Mesodermal cell (in vitro differentiated cells): ENCODE measurements at regions not wholly inside any gene's neighbourhood (a gene's known extent, or its start where the extent isn't known, plus 50 kb on each side); places are given as distances from the start of the nearest gene placed in this dataset.

Experiments
- H3K27ac ChIP-seq: 2 replicates; pipeline ENCODE4 v1.7.0; 2013; ENCODE audit warnings: mild to moderate bottlenecking, low read depth, low read length, moderate library complexity; ENCODE audit not compliant: severe bottlenecking
- H3K36me3 ChIP-seq: 2 replicates; pipeline ENCODE4 v1.7.1; 2013; ENCODE audit warnings: mild to moderate bottlenecking, low read length, moderate library complexity; ENCODE audit not compliant: control insufficient read depth, insufficient read depth
- H3K4me1 ChIP-seq: one replicate; pipeline ENCODE4 v1.7.1; 2013; ENCODE audit warnings: mild to moderate bottlenecking, low read length; ENCODE audit not compliant: insufficient read depth, control insufficient read depth, poor library complexity, severe bottlenecking
- H3K4me3 ChIP-seq: 2 replicates; pipeline ENCODE4 v1.7.0; 2013; ENCODE audit warnings: low read length, control low read depth, mild to moderate bottlenecking; ENCODE audit not compliant: insufficient read depth, poor library complexity, severe bottlenecking; ENCODE audit errors: extremely low read depth
- H3K9me3 ChIP-seq: 2 replicates; pipeline ENCODE4 v1.7.1; 2013; ENCODE audit warnings: mild to moderate bottlenecking, low read length, moderate library complexity; ENCODE audit not compliant: control insufficient read depth
- WGBS, 2 experiments: methylation state at CpG; one replicate each; pipeline ENCODE4 v1.1.5; 2013; ENCODE audit warnings: missing lambda C conversion rate in 2 of 2; ENCODE audit not compliant: insufficient coverage in 2 of 2; 5-methylcytosine and 5-hydroxymethylcytosine counted together

- H3K4me3 ChIP-seq: no peak overlapping the region
- no peak overlapping the region for H3K27ac ChIP-seq
- H3K9me3 ChIP-seq: no peaks in the 10 kb centered on the region
- no peaks in the 10 kb centered on the region for H3K4me1 ChIP-seq
- 78 to 91% methylated on average over 2 of the region's 3 CpGs for WGBS, 2 experiments
- no peaks in the 10 kb centered on the region for H3K36me3 ChIP-seq
Observed at GRCh38 chr13:47454986-47455385, 546.1 kb downstream of the SUCLA2 start.

DNA sequence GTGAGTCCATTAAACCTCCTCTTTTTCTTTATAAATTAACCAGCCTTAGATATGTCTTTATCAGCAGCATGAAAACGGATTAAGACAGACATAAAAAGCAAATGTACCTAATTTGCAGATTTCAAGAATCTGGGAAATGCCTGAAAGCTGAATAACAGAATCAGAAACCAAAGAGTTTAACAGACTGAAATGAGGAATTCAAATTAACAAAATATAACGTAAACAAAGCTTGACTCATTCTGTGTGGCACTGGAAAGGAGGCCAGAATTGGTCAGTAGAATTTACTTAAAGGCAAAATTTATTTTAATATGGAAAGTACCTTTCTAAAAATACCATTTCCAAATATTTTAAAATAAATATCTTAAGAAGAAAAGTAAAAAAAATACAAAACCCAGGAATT, 540.6 kb upstream of the HTR2A start:
- H3K4me1 ChIP-seq: no peaks in the 10 kb centered on the region
- no peaks in the 10 kb centered on the region for H3K36me3 ChIP-seq
- no peaks in the 10 kb centered on the region for H3K9me3 ChIP-seq
- WGBS, 2 experiments: 100% methylated on average over 1 of the region's 2 CpGs; no CpG with 5 or more reads in 1 of the 2 experiments
- H3K27ac ChIP-seq: no peak overlapping the region
- no peak overlapping the region for H3K4me3 ChIP-seq

- Histone ChIP-seq H3K4me1 (no peaks in the 10 kb centered on the region), H3K9me3 (no peaks in the 10 kb centered on the region), H3K36me3 (no peaks in the 10 kb centered on the region), H3K4me3 (no peak overlapping the region), H3K27ac (no peak overlapping the region)
- WGBS, 2 experiments: no CpG with 5 or more reads among the region's 2 CpGs
Observed at GRCh38 chr13:47433461-47434005, 536.7 kb upstream of the HTR2A start.

- Histone ChIP-seq H3K9me3 (no peaks in the 10 kb centered on the region), H3K4me3 (no peak overlapping the region), H3K27ac (no peak overlapping the region), H3K36me3 (no peaks in the 10 kb centered on the region), H3K4me1 (no peaks in the 10 kb centered on the region)
- no CpG with 5 or more reads among the region's 3 CpGs for WGBS, 2 experiments
Observed at GRCh38 chr13:47426126-47426849, 529.4 kb upstream of the HTR2A start.

DNA sequence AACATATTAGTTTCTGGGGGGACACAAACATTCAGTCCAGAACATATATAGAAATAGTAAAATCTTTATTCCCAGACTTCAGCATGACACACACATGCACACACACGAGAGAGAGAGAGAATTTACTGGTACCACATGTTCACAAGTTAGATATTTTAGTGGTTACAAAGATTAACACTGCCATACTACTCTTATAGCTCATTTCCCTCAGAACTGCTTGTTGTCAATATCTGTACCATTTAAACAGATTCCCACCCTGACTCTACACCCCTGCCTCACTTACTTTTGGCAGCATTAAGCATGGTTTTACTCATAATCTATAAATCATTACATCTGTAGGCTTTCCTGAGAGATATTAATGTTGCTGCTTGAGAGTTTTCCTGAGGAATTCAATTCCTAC, 524.7 kb upstream of the HTR2A start:
- Histone ChIP-seq H3K4me1 (peaks cover 17% of the 10 kb centered on the region), H3K9me3 (no peaks in the 10 kb centered on the region), H3K4me3 (no peak overlapping the region), H3K27ac (no peak overlapping the region), H3K36me3 (no peaks in the 10 kb centered on the region)
- WGBS, 2 experiments: no CpG with 5 or more reads among the region's 1 CpG

- Histone ChIP-seq H3K4me3 (no peak overlapping the region), H3K4me1 (peaks cover 17% of the 10 kb centered on the region), H3K27ac (peak overlapping the region; percentile 75), H3K36me3 (no peaks in the 10 kb centered on the region), H3K9me3 (no peaks in the 10 kb centered on the region)
- 100% methylated on average over 1 of the region's 1 CpG for WGBS, 2 experiments
Observed at GRCh38 chr13:47420568-47420967, 523.7 kb upstream of the HTR2A start.

DNA sequence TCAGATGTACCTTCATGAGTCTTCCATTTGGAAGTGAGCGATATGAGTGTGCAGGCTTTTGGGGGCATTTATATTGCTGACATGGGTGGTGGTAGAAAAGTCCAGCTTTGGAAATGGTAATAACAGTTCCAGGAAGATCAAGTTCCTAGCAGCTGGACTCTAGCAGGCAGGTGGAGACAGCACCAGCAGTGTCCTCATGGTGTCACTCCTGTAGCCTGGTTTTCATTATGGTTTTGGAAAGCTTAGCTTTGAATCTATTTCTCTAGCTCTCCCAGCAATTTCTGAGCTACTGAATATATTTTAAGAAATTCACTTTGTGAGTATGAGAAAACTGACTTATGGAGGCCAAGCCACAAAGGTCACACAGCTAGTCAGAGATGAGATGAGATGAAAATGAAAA, 523.2 kb upstream of the HTR2A start:
- 100% methylated on average over 1 of the region's 1 CpG for WGBS, 2 experiments

DNA sequence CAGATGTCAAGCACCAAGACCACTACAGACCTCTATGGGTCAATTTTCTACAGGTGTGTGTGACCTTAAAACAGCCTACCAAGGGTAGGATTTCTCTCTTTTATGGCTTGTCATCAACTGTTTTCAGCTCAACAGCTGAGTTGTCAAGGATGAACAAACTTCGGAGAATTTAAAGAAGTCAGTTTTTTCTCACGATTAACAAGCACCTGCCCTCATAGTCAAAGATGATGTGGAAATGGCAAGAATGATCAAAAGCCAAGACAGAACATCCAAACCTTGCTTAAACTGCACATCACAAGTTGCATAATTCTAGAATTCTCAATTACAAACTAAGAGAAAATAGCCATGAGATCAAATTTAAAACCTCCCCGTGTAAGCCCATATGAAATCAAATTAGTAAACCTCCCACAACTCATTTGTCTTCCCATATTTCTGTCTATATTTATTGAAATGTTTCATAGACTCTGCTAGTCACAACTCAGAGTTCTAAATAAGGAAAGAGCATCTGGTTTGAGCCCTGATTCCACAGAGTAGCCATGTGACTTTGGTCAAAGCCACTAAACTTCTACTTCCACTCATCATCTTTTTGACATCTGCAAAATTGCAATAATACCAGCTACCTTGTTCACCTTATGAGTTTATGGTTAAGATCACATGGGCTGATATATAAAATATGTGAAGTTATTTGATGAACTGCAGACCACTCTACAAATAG, 521.5 kb upstream of the HTR2A start:
- H3K27ac ChIP-seq: no peak overlapping the region
- peaks cover 17% of the 10 kb centered on the region for H3K4me1 ChIP-seq
- no peak overlapping the region for H3K4me3 ChIP-seq
- H3K36me3 ChIP-seq: no peaks in the 10 kb centered on the region
- 94% methylated on average over 2 to 3 of the region's 3 CpGs for WGBS, 2 experiments
- no peaks in the 10 kb centered on the region for H3K9me3 ChIP-seq

More for the DNA sequence above, 523.2 kb upstream of the HTR2A start:
- Histone ChIP-seq H3K36me3 (no peaks in the 10 kb centered on the region), H3K4me1 (peaks cover 17% of the 10 kb centered on the region), H3K27ac (peak overlapping the region; percentile 75), H3K4me3 (no peak overlapping the region), H3K9me3 (no peaks in the 10 kb centered on the region)

- H3K4me1 ChIP-seq: peaks cover 17% of the 10 kb centered on the region
- no peaks in the 10 kb centered on the region for H3K9me3 ChIP-seq
- H3K27ac ChIP-seq: no peak overlapping the region
- H3K4me3 ChIP-seq: no peak overlapping the region
- no peaks in the 10 kb centered on the region for H3K36me3 ChIP-seq
- WGBS, 2 experiments: no CpG with 5 or more reads among the region's 2 CpGs
Observed at GRCh38 chr13:47417485-47417884, 520.6 kb upstream of the HTR2A start.

- Histone ChIP-seq H3K9me3 (no peaks in the 10 kb centered on the region), H3K4me3 (no peak overlapping the region), H3K4me1 (peaks cover 12% of the 10 kb centered on the region), H3K27ac (no peak overlapping the region), H3K36me3 (no peaks in the 10 kb centered on the region)
- 95 to 100% methylated on average over 1 to 2 of the region's 4 CpGs for WGBS, 2 experiments
Observed at GRCh38 chr13:47415048-47415447, 518.2 kb upstream of the HTR2A start.

- H3K9me3 ChIP-seq: no peaks in the 10 kb centered on the region
- no CpG with 5 or more reads among the region's 1 CpG for WGBS, 2 experiments
- no peak overlapping the region for H3K27ac ChIP-seq
- H3K4me1 ChIP-seq: peaks cover 4% of the 10 kb centered on the region
- no peak overlapping the region for H3K4me3 ChIP-seq
- no peaks in the 10 kb centered on the region for H3K36me3 ChIP-seq
Observed at GRCh38 chr13:47413526-47413925, 516.7 kb upstream of the HTR2A start.
